Endothelial cell of umbilical vein (primary cell): ENCODE measurements at regions not wholly inside any gene's neighbourhood (a gene's known extent, or its start where the extent isn't known, plus 50 kb on each side); places are given as distances from the start of the nearest gene placed in this dataset.

Experiments
- GATA2 ChIP-seq: IDR thresholded peaks from 2 replicates; pipeline ENCODE4 v1.7.0; 2011; ENCODE audit warnings: low read depth, mild to moderate bottlenecking, moderate library complexity, mixed read lengths, low read length; ENCODE audit not compliant: insufficient read length, insufficient read depth
- POLR2A ChIP-seq: IDR thresholded peaks from 2 replicates; pipeline ENCODE4 v1.6.1; 2012; ENCODE audit warnings: low read depth, mild to moderate bottlenecking, control low read depth, low read length
- POLR2AphosphoS5 ChIP-seq: IDR thresholded peaks from 2 replicates; pipeline ENCODE4 v1.6.1; 2012; ENCODE audit warnings: low read depth, mild to moderate bottlenecking, control low read depth, low read length, moderate library complexity; ENCODE audit not compliant: insufficient read depth
- TF ChIP-seq, protein P1 (sequence below), 2 donors: IDR thresholded peaks; 1 replicate in 1 of 2; 2 replicates in 1 of 2; pipeline ENCODE4 v1.5.1; 2011; ENCODE audit warnings: low read length in 2 of 2, mild to moderate bottlenecking in 2 of 2, moderate library complexity in 2 of 2, control low read depth in 1 of 2, inconsistent platforms in 1 of 2, low read depth in 1 of 2; ENCODE audit not compliant: insufficient read depth in 1 of 2; ENCODE audit errors: extremely low read depth in 1 of 2

GRCh38 chr11:115905341-115906000 is 401.3 kb upstream of the CADM1 start:
- TF ChIP-seq, protein P1, sequence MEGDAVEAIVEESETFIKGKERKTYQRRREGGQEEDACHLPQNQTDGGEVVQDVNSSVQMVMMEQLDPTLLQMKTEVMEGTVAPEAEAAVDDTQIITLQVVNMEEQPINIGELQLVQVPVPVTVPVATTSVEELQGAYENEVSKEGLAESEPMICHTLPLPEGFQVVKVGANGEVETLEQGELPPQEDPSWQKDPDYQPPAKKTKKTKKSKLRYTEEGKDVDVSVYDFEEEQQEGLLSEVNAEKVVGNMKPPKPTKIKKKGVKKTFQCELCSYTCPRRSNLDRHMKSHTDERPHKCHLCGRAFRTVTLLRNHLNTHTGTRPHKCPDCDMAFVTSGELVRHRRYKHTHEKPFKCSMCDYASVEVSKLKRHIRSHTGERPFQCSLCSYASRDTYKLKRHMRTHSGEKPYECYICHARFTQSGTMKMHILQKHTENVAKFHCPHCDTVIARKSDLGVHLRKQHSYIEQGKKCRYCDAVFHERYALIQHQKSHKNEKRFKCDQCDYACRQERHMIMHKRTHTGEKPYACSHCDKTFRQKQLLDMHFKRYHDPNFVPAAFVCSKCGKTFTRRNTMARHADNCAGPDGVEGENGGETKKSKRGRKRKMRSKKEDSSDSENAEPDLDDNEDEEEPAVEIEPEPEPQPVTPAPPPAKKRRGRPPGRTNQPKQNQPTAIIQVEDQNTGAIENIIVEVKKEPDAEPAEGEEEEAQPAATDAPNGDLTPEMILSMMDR (IDR thresholded peaks at IDR 0.05; ENCODE audit: extremely low read depth in 1 of 2, insufficient read depth in 1 of 2, low read depth in 1 of 2, low read length in 2 of 2): no peak
- no peak for TF ChIP-seq POLR2AphosphoS5
- no peak for TF ChIP-seq POLR2A
- no peak for TF ChIP-seq GATA2
